Adipocyte (in vitro differentiated cells): ENCODE measurements at regions not wholly inside any gene's neighbourhood (a gene's known extent, or its start where the extent isn't known, plus 50 kb on each side); places are given as distances from the start of the nearest gene placed in this dataset.

Experiments used
- DNase-seq: peaks from one replicate; pipeline ENCODE4 v3.0.0-alpha.2; 2015; ENCODE audit warnings: low read depth
- H3K27me3 ChIP-seq: replicated peaks from 2 replicates; pipeline ENCODE4 v1.7.0; 2013; ENCODE audit warnings: mild to moderate bottlenecking, low read length, moderate library complexity; ENCODE audit not compliant: control insufficient read depth, insufficient read depth
- H3K36me3 ChIP-seq: 2 replicates; pipeline ENCODE4 v1.7.0; 2013; ENCODE audit warnings: low read length, mild to moderate bottlenecking, moderate library complexity; ENCODE audit not compliant: control insufficient read depth, insufficient read depth, severe bottlenecking
- H3K4me1 ChIP-seq: 2 replicates; pipeline ENCODE4 v1.7.0; 2013; ENCODE audit warnings: mild to moderate bottlenecking, low read length, moderate library complexity; ENCODE audit not compliant: control insufficient read depth, insufficient read depth
- H3K4me3 ChIP-seq: 2 replicates; pipeline ENCODE4 v1.7.0; 2013; ENCODE audit warnings: mild to moderate bottlenecking, low read length, moderate library complexity
- H3K9ac ChIP-seq: 2 replicates; pipeline ENCODE4 v1.7.0; 2013; ENCODE audit warnings: mild to moderate bottlenecking, low read length, moderate library complexity
- H3K9me3 ChIP-seq: 2 replicates; pipeline ENCODE4 v1.7.0; 2013; ENCODE audit warnings: mild to moderate bottlenecking, low read length, moderate library complexity; ENCODE audit not compliant: control insufficient read depth

DNA sequence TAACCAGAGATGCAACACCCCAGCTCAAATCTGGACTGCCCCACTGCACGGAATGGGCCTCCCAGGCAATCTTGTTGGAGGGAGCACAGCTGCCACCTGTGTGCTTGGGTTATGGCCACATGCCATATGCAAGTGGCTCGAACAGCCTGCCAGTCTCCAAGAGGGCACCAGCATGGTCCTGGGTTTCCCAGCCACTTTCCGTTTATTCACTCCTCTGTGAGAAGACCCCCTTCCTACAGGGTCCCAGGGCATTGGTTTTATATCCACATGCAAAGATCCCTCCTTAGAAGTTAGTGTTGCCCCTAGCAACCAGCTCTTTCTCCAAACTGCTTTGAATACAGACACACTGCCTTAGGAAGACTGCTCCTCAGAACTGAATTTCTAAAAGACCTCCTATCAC is 487.8 kb downstream of the BUD13 start:
- no peak for DNase-seq
- no peaks in the 10 kb centered on the region for H3K36me3 ChIP-seq
- H3K4me3 ChIP-seq, result no peak overlapping the region
- H3K9me3 ChIP-seq, result peaks cover 12% of the 10 kb centered on the region
- peaks cover 19% of the 10 kb centered on the region for H3K27me3 ChIP-seq
- no peak overlapping the region for H3K9ac ChIP-seq
- peaks cover 21% of the 10 kb centered on the region for H3K4me1 ChIP-seq

DNA sequence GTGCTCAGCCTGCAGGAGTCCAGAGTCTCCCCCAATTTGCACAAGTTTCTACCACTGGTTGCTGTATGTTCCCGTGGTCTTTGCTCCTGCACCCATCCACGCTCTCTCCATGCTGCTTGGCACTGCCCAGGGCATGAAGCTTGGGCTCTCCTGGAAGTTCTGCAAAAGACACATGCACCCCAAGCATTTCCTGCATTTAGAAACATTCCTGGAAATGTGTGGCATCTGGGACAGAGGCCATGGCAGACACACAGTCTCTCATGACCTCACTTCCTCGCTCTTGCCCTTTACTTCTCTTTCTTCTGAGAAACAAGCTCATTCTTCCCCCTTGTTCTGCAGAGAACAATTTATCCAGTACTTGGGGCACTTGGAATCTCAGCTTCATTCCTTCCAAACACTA is 489.5 kb downstream of the BUD13 start:
- Histone ChIP-seq H3K4me3 (peak overlapping the region; percentile 36), H3K4me1 (peaks cover 21% of the 10 kb centered on the region), H3K9me3 (no peaks in the 10 kb centered on the region), H3K27me3 (peaks cover 27% of the 10 kb centered on the region), H3K36me3 (no peaks in the 10 kb centered on the region), H3K9ac (no peak overlapping the region)
- DNase-seq, result no peak

GRCh38 chr11:116282481-116282880 is 490.3 kb downstream of the BUD13 start:
- H3K4me1 ChIP-seq, result peaks cover 21% of the 10 kb centered on the region
- H3K9ac ChIP-seq, result no peak overlapping the region
- peaks cover 27% of the 10 kb centered on the region for H3K27me3 ChIP-seq
- DNase-seq, result no peak
- no peaks in the 10 kb centered on the region for H3K36me3 ChIP-seq
- no peak overlapping the region for H3K4me3 ChIP-seq
- H3K9me3 ChIP-seq, result no peaks in the 10 kb centered on the region

DNA sequence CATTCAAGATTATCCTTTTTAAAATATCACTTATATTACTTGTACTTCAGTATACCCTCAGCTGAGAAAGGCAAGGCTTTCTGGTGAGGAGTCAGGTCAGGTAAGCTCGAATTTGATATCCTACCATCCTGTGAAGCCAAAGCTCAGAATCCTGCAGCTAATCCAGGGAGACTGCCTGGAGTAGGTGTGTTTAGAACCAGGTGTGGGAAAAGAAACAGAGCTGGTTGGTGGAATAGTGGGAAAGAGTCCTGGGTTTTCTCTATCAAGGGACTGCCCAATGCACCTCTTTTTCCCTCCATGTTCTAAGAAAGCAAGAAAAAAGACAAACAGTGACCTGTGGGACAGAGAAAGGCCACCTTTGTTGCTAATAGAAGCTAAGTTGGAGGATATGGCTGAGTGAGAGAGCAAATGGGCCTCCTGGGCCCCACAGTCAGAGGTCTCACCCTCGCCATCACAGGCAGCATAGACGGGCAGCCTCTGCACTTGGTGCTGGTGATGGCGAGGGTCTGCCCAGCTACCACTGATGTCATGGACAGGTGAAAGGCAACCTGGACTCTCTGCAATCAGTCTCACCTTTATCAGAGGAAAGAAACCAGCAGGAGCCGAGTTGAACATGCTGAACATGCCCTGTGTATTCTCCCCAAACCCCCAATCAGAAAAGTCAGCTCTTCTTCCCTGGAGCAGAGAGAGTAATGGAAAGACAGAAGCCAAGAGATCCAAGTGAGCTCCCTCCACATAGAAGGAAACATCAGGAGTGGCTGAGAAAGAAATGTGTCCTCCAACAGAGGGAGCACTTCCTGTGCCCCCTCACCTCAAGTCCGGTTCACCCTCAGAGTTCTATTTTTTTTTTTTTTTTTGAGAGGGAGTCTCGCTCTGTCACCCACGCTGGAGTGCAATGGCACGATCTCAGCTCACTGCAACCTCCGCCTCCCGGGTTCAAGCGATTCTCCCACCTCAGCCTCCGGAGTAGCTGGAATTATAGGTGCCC is 491.3 kb downstream of the BUD13 start:
- H3K4me3 ChIP-seq, result no peak overlapping the region
- H3K27me3 ChIP-seq, result peaks cover 30% of the 10 kb centered on the region
- H3K36me3 ChIP-seq, result no peaks in the 10 kb centered on the region
- DNase-seq, result no peak
- H3K9me3 ChIP-seq, result no peaks in the 10 kb centered on the region
- H3K4me1 ChIP-seq, result peaks cover 21% of the 10 kb centered on the region
- no peak overlapping the region for H3K9ac ChIP-seq

DNA sequence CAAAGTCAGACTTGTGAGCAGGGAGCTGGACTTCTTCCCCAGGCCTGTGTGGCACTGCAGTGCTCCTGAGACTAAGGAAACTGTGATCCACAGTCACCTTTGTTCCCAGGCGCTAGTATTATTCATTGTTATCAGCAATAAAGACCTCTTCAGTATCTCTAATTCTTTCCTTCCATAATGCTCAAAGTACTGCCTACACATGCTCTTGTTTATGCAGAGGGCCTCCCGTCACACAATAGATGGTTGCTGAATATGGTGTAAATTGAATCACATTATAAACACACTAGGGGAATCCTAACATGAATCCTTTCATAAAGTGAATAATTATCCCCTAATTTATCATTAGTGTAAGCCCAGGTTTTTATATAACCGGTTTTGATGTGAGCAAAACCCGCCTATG is 493.3 kb downstream of the BUD13 start:
- peaks cover 26% of the 10 kb centered on the region for H3K27me3 ChIP-seq
- H3K4me3 ChIP-seq, result no peak overlapping the region
- H3K4me1 ChIP-seq, result peaks cover 21% of the 10 kb centered on the region
- no peak for DNase-seq
- no peaks in the 10 kb centered on the region for H3K36me3 ChIP-seq
- H3K9me3 ChIP-seq, result no peaks in the 10 kb centered on the region
- H3K9ac ChIP-seq, result no peak overlapping the region

GRCh38 chr11:116278076-116278475 is 494.7 kb downstream of the BUD13 start:
- Histone ChIP-seq H3K4me1 (peaks cover 9% of the 10 kb centered on the region), H3K9ac (no peak overlapping the region), H3K9me3 (no peaks in the 10 kb centered on the region), H3K27me3 (peaks cover 35% of the 10 kb centered on the region), H3K36me3 (no peaks in the 10 kb centered on the region), H3K4me3 (no peak overlapping the region)
- no peak for DNase-seq

DNA sequence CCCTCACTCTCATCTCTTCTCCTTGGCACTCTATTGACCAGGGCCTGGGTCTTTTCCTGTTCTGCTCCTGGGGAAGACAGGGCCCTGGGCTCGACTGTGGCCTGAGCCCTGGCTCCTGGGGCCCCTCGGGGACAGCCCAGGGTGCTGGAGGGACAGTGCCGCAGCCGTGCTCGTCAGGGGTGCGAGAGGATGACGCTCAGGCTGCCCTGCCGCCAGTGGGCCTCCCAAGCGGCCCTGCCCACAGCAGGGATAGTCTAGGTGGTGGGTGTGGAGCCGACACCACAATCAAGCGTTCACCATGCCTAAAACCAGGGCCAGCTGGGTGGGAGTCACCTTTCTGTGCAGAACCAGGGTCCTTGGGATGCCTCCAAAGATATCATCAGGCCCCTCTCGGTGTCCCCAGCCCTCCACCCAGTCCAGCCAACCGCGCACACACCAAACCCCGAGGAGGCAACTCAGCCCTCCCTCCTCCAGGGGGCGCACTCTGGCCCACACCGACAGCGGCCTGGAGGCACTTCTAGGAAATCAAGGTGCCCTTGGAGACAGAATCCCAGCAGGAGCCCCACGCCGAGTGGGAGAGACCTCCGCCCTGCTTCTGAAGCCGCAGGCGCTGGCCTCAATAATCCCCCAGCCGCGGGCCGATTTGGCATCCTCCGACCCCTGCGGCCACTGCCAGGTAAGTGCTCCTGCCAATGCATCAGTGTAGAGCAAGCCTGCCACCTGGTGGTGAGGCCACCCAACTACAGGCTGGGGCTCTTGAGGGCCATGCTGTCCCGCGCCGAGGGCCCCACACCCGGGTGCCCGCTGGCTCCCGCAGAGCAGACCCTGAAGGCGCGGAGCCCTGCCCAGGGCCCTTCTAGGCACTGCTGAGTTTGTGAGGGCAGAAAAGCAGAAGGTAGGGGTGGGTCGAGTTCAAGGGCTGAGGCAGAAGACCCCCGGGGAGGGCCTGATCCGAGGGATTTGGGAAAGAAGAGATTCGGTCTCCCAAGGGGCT is 496.4 kb downstream of the BUD13 start:
- peaks cover 40% of the 10 kb centered on the region for H3K27me3 ChIP-seq
- DNase-seq, result peak; percentile 15
- no peaks in the 10 kb centered on the region for H3K36me3 ChIP-seq
- H3K9me3 ChIP-seq, result no peaks in the 10 kb centered on the region
- no peaks in the 10 kb centered on the region for H3K4me1 ChIP-seq
- no peak overlapping the region for H3K4me3 ChIP-seq
- no peak overlapping the region for H3K9ac ChIP-seq

DNA sequence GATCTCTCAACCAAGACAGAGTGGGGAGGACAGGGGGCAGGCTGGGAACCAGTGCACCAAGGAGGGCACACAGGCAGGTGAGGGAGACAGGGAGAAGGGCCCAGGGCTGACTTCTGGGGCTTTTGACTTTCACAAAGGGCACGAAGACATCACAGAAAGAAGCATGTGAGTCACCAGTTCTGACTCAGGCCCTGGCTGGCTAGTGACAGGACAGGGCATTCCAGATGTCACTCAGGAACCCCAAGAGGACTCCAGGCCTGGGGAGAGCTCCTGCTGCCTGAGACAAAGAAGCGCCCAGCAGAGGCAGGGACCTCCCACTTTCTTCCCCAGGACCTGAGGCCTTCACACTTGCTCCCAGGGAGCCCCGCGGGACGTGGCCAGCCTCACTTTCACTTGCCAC is 497.2 kb downstream of the BUD13 start:
- H3K4me1 ChIP-seq, result no peaks in the 10 kb centered on the region
- H3K4me3 ChIP-seq, result no peak overlapping the region
- no peak for DNase-seq
- H3K9me3 ChIP-seq, result no peaks in the 10 kb centered on the region
- H3K27me3 ChIP-seq, result peaks cover 39% of the 10 kb centered on the region
- no peaks in the 10 kb centered on the region for H3K36me3 ChIP-seq
- H3K9ac ChIP-seq, result no peak overlapping the region

- Histone ChIP-seq H3K9ac (no peak overlapping the region), H3K9me3 (no peaks in the 10 kb centered on the region), H3K36me3 (no peaks in the 10 kb centered on the region), H3K4me3 (no peak overlapping the region), H3K27me3 (peaks cover 42% of the 10 kb centered on the region), H3K4me1 (no peaks in the 10 kb centered on the region)
- no peak for DNase-seq
These were observed 498.3 kb downstream of the BUD13 start for GRCh38 chr11:116274521-116274920.

DNA sequence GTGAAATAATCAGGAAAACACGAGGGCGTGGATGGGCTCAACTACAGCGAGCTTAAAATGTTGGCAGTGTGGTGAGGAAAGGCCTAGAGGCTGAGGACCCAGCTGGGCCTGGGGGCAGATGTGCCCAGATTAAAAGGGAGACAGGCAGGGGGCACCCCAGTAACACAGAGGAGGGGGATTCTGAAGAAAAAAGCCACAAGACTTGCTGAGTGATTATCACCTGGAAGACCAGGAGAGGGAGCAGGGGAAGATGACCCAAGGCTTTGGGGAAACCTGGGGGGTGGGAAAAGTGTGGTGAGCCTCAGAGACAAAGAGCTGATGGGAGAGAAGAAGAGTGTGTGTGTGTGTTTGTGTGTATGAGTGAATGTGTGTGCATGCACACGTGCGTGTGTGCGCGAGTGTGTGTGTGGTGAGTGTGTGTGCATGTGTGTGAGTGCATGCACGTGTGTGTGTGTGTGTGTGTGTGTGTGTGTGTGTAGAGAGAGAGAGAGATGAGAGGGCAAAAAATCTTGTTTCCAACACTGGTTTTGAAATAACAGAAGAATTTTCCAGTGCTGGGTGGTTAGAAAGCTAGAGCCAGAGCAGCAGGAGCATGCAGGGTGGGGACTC is 500.5 kb downstream of the BUD13 start:
- DNase-seq, result no peak
- H3K4me1 ChIP-seq, result no peaks in the 10 kb centered on the region
- no peak overlapping the region for H3K9ac ChIP-seq
- H3K9me3 ChIP-seq, result no peaks in the 10 kb centered on the region
- no peak overlapping the region for H3K4me3 ChIP-seq
- peaks cover 50% of the 10 kb centered on the region for H3K27me3 ChIP-seq
- H3K36me3 ChIP-seq, result no peaks in the 10 kb centered on the region

DNA sequence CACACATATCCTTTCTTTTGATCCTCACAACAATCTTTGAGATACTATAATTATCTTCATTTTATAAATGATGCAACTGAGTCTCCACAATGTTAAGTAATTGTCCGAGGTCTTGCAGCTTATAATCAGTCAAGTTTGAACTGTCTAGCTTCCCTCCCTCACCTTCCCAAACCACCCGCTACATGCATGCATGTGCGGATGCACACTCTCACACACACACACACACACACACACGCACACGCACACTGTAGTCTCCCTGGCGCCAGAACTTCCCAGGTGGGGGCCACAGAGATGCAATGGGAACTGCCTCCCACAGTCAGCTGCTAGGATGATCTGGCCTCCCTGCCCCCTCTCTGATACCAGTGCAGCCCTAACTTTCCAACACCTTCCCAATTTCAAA is 501.3 kb downstream of the BUD13 start:
- Histone ChIP-seq H3K9ac (no peak overlapping the region), H3K9me3 (no peaks in the 10 kb centered on the region), H3K27me3 (peaks cover 46% of the 10 kb centered on the region), H3K36me3 (no peaks in the 10 kb centered on the region), H3K4me3 (no peak overlapping the region), H3K4me1 (no peaks in the 10 kb centered on the region)
- DNase-seq, result no peak
